ENCODE measurements at regions not wholly inside any gene's neighbourhood (a gene's known extent, or its start where the extent isn't known, plus 50 kb on each side); places are given as distances from the start of the nearest gene placed in this dataset.

DNA sequence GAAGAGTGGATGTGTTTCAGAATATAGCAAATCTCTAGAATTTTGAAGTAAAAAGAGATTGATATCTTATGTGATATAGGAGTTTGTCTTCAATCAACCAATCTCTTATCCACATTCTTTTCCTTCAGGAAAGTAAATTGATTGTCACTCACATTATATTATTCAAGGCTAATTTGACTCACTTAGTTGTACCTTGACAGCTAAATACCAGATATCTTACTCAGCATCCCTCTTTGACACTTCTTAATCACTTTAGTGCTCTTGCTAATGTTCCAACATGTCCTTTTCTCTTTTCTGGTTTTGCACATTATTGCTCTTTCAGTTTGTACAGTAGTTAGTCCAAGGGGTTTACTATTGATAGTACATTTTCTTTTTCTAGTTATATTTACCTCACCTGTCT lies 286.9 kb upstream of the PTCHD4 start:
- TF ChIP-seq EZH2 (IDR thresholded peaks at IDR 0.05; ENCODE audit: borderline replicate concordance, low read length) (no peak), CTCF (IDR thresholded peaks at IDR 0.05; ENCODE audit: low read length) (no peak)
- H3K79me2 ChIP-seq (ENCODE audit: insufficient read depth, low read length), result no peaks in the 10 kb centered on the region
- H3K4me2 ChIP-seq (ENCODE audit: low read length), result no peak overlapping the region
- no peak overlapping the region for H2AFZ ChIP-seq (ENCODE audit: low read length)
- no peaks in the 10 kb centered on the region for H3K27me3 ChIP-seq (ENCODE audit: insufficient read depth, low read length)
- no peaks in the 10 kb centered on the region for H3K4me1 ChIP-seq (ENCODE audit: insufficient read depth, low read length, severe bottlenecking)
- H4K20me1 ChIP-seq (ENCODE audit: insufficient read depth, low read length), result no peaks in the 10 kb centered on the region
- H3K4me3 ChIP-seq (ENCODE audit: low read depth, low read length, poor library complexity, severe bottlenecking), result no peak overlapping the region
- H3K27ac ChIP-seq (ENCODE audit: low read depth, low read length, poor library complexity, severe bottlenecking), result no peak overlapping the region
- H3K36me3 ChIP-seq (ENCODE audit: insufficient read depth, low read length), result no peaks in the 10 kb centered on the region
- no peaks in the 10 kb centered on the region for H3K9me2 ChIP-seq (ENCODE audit: low read depth, low read length)
- H3K9ac ChIP-seq (ENCODE audit: low read length), result no peak overlapping the region
- H3F3A ChIP-seq (ENCODE audit: insufficient read depth, low read length), result no peaks in the 10 kb centered on the region
- no peaks in the 10 kb centered on the region for H3K9me3 ChIP-seq (ENCODE audit: low read length)

GRCh38 chr6:48389146-48390043 lies 278.4 kb upstream of the PTCHD4 start:
- H4K20me1 ChIP-seq (ENCODE audit: insufficient read depth, low read length), result no peaks in the 10 kb centered on the region
- no peak overlapping the region for H3K27ac ChIP-seq (ENCODE audit: low read depth, low read length, poor library complexity, severe bottlenecking)
- no peaks in the 10 kb centered on the region for H3K4me1 ChIP-seq (ENCODE audit: insufficient read depth, low read length, severe bottlenecking)
- no peak for TF ChIP-seq EZH2 (IDR thresholded peaks at IDR 0.05; ENCODE audit: borderline replicate concordance, low read length)
- no peak for TF ChIP-seq CTCF (IDR thresholded peaks at IDR 0.05; ENCODE audit: low read length)
- no peaks in the 10 kb centered on the region for H3K36me3 ChIP-seq (ENCODE audit: insufficient read depth, low read length)
- H3K9me3 ChIP-seq (ENCODE audit: low read length), result no peaks in the 10 kb centered on the region
- H3K4me3 ChIP-seq (ENCODE audit: low read depth, low read length, poor library complexity, severe bottlenecking), result no peak overlapping the region
- H3F3A ChIP-seq (ENCODE audit: insufficient read depth, low read length), result no peaks in the 10 kb centered on the region
- no peak overlapping the region for H3K4me2 ChIP-seq (ENCODE audit: low read length)
- H3K9me2 ChIP-seq (ENCODE audit: low read depth, low read length), result no peaks in the 10 kb centered on the region
- H3K27me3 ChIP-seq (ENCODE audit: insufficient read depth, low read length), result no peaks in the 10 kb centered on the region
- H3K9ac ChIP-seq (ENCODE audit: low read length), result no peak overlapping the region
- no peaks in the 10 kb centered on the region for H3K79me2 ChIP-seq (ENCODE audit: insufficient read depth, low read length)
- no peak overlapping the region for H2AFZ ChIP-seq (ENCODE audit: low read length)

- H3K9me3 ChIP-seq (ENCODE audit: low read length), result no peaks in the 10 kb centered on the region
Measured at GRCh38 chr6:48388044-48388443, 277.0 kb upstream of the PTCHD4 start.

More at GRCh38 chr6:48388044-48388443, 277.0 kb upstream of the PTCHD4 start:
- H2AFZ ChIP-seq (ENCODE audit: low read length), result no peak overlapping the region
- H3K4me3 ChIP-seq (ENCODE audit: low read depth, low read length, poor library complexity, severe bottlenecking), result no peak overlapping the region
- H3K79me2 ChIP-seq (ENCODE audit: insufficient read depth, low read length), result no peaks in the 10 kb centered on the region
- no peaks in the 10 kb centered on the region for H3F3A ChIP-seq (ENCODE audit: insufficient read depth, low read length)
- H3K27me3 ChIP-seq (ENCODE audit: insufficient read depth, low read length), result no peaks in the 10 kb centered on the region
- no peak overlapping the region for H3K27ac ChIP-seq (ENCODE audit: low read depth, low read length, poor library complexity, severe bottlenecking)
- no peaks in the 10 kb centered on the region for H3K36me3 ChIP-seq (ENCODE audit: insufficient read depth, low read length)
- no peak for TF ChIP-seq EZH2 (IDR thresholded peaks at IDR 0.05; ENCODE audit: borderline replicate concordance, low read length)
- no peak for TF ChIP-seq CTCF (IDR thresholded peaks at IDR 0.05; ENCODE audit: low read length)
- H3K4me2 ChIP-seq (ENCODE audit: low read length), result no peak overlapping the region
- H3K4me1 ChIP-seq (ENCODE audit: insufficient read depth, low read length, severe bottlenecking), result no peaks in the 10 kb centered on the region
- no peak overlapping the region for H3K9ac ChIP-seq (ENCODE audit: low read length)
- no peaks in the 10 kb centered on the region for H4K20me1 ChIP-seq (ENCODE audit: insufficient read depth, low read length)
- H3K9me2 ChIP-seq (ENCODE audit: low read depth, low read length), result no peaks in the 10 kb centered on the region

All from OCI-LY1 (cell line).